Head of caudate nucleus (tissue), 42 donors: ENCODE measurements at regions not wholly inside any gene's neighbourhood (a gene's known extent, or its start where the extent isn't known, plus 50 kb on each side); places are given as distances from the start of the nearest gene placed in this dataset.

Experiments
- DNase-seq, 42 donors: peaks; one replicate each; pipeline versions ENCODE4 v3.0.0 to v3.0.0-alpha.2; 2020 to 2021; ENCODE audit warnings: mixed read lengths in 7 of 42
- intact Hi-C: fragments of 100-400 bp; cut with DNase I; formaldehyde crosslinking; loops from one replicate; pipeline ENCODE4 v1.15.0; 2022

- intact Hi-C loops, result no loop called here
- no peak for DNase-seq
Measured at GRCh38 chr20:39588148-39588757, 626.1 kb downstream of the DHX35 start.

GRCh38 chr20:39581034-39581433, 618.9 kb downstream of the DHX35 start:
- DNase-seq, result no peak
- intact Hi-C loops, result no loop called here

- no peak for DNase-seq
- intact Hi-C loops, result no loop called here
Measured at GRCh38 chr20:39576771-39577170, 614.6 kb downstream of the DHX35 start.

GRCh38 chr20:39574061-39574460, 611.9 kb downstream of the DHX35 start:
- intact Hi-C loops, result no loop called here
- DNase-seq, result no peak

GRCh38 chr20:39571171-39571570, 609.0 kb downstream of the DHX35 start:
- DNase-seq, result no peak
- intact Hi-C loops, result no loop called here

- intact Hi-C loops, result no loop called here
- DNase-seq, result no peak
Measured at GRCh38 chr20:39568109-39568508, 606.0 kb downstream of the DHX35 start.

- DNase-seq, result no peak
- intact Hi-C loops, result no loop called here
Measured at GRCh38 chr20:39563349-39563748, 601.2 kb downstream of the DHX35 start.

GRCh38 chr20:39554341-39554740, 592.2 kb downstream of the DHX35 start:
- no peak for DNase-seq
- intact Hi-C loops, result no loop called here

GRCh38 chr20:39553120-39553519, 591.0 kb downstream of the DHX35 start:
- DNase-seq, result no peak

GRCh38 chr20:39549733-39550132, 587.6 kb downstream of the DHX35 start:
- no peak for DNase-seq
- intact Hi-C loops, result no loop called here

More at GRCh38 chr20:39553120-39553519, 591.0 kb downstream of the DHX35 start:
- intact Hi-C loops, result no loop called here

GRCh38 chr20:39547546-39548408, 585.6 kb downstream of the DHX35 start:
- DNase-seq, result no peak
- intact Hi-C loops, result no loop called here

GRCh38 chr20:39541136-39541803, 579.1 kb downstream of the DHX35 start:
- no peak for DNase-seq
- intact Hi-C loops, result no loop called here

GRCh38 chr20:39538317-39538716, 576.2 kb downstream of the DHX35 start:
- DNase-seq, result no peak
- intact Hi-C loops, result no loop called here

GRCh38 chr20:39535301-39535700, 573.2 kb downstream of the DHX35 start:
- intact Hi-C loops, result no loop called here
- no peak for DNase-seq

- intact Hi-C loops, result no loop called here
- DNase-seq, result no peak
Measured at GRCh38 chr20:39534846-39535245, 572.7 kb downstream of the DHX35 start.

- intact Hi-C loops, result no loop called here
- no peak for DNase-seq
Measured at GRCh38 chr20:39533858-39534257, 571.7 kb downstream of the DHX35 start.

- intact Hi-C loops, result no loop called here
- no peak for DNase-seq
Measured at GRCh38 chr20:39532205-39532604, 570.1 kb downstream of the DHX35 start.

- no peak for DNase-seq
- intact Hi-C loops, result no loop called here
Measured at GRCh38 chr20:39528436-39528835, 566.3 kb downstream of the DHX35 start.

GRCh38 chr20:39524371-39524911, 562.3 kb downstream of the DHX35 start:
- DNase-seq, result peak in 7 of 42 donors; percentile 5 to 25 (median 11)
- intact Hi-C loops, result no loop called here

- no peak for DNase-seq
Measured at GRCh38 chr20:39523405-39523804, 561.3 kb downstream of the DHX35 start.

More at GRCh38 chr20:39523405-39523804, 561.3 kb downstream of the DHX35 start:
- intact Hi-C loops, result no loop called here
